IMR-90 (cell line): ENCODE measurements at regions not wholly inside any gene's neighbourhood (a gene's known extent, or its start where the extent isn't known, plus 50 kb on each side); places are given as distances from the start of the nearest gene placed in this dataset.

Experiments
- ATAC-seq: fragments of 200-7000 bp; cut with Tn5 transposase; 2 replicates; pipeline ENCODE4 v1.9.1; 2020; ENCODE audit warnings: low read depth, mild to moderate bottlenecking, moderate library complexity
- BruUV-seq: library from RNA; stranded (reverse); fragments of 400-500 nt; replicated peaks from 2 replicates; lab custom pipeline; 2021; lab: Mats Ljungman, UMichigan
- CTCF ChIA-PET: fragments of 300-600 bp; formaldehyde crosslinking; extraction: SDS; loops from one replicate; lab custom pipeline; 2021; ENCODE audit warnings: antibody characterized with exemption; lab: Yijun Ruan, JAX
- POLR2A ChIA-PET: fragments of 300-600 bp; sonication (Branson Sonifier 250); formaldehyde crosslinking; loops from one replicate; lab custom pipeline; 2022; ENCODE audit warnings: antibody characterized with exemption; ENCODE audit not compliant: unreplicated experiment; lab: Charles Lee
- DNase-seq: peaks from one replicate; pipeline ENCODE4 v3.0.0; 2013
- H2AFZ ChIP-seq: replicated peaks from 2 replicates; pipeline ENCODE3; 2013; ENCODE audit warnings: low read length, mild to moderate bottlenecking; ENCODE audit not compliant: poor library complexity
- H2AK5ac ChIP-seq: 2 replicates; pipeline ENCODE4 v1.6.1; 2013; ENCODE audit warnings: low read depth, low read length, inconsistent platforms
- H2AK9ac ChIP-seq: replicated peaks from 2 replicates; pipeline ENCODE3; 2013; ENCODE audit warnings: mild to moderate bottlenecking, low read depth, low read length, moderate library complexity; ENCODE audit not compliant: poor library complexity
- H2BK120ac ChIP-seq: 2 replicates; pipeline ENCODE4 v1.6.1; 2013; ENCODE audit warnings: low read depth, low read length, inconsistent platforms
- H2BK15ac ChIP-seq: 3 replicates; pipeline ENCODE4 v1.6.1; 2013; ENCODE audit warnings: low read depth, low read length, inconsistent platforms
- H2BK20ac ChIP-seq: 2 replicates; pipeline ENCODE4 v1.6.1; 2013; ENCODE audit warnings: low read depth, mild to moderate bottlenecking, inconsistent platforms, low read length, moderate library complexity
- H2BK5ac ChIP-seq: 2 replicates; pipeline ENCODE4 v1.6.1; 2013; ENCODE audit warnings: mild to moderate bottlenecking, low read depth, low read length, inconsistent platforms; ENCODE audit not compliant: poor library complexity, severe bottlenecking
- H3K14ac ChIP-seq: replicated peaks from 2 replicates; pipeline ENCODE4 v1.6.1; 2013; ENCODE audit warnings: low read depth, low read length, inconsistent platforms
- H3K18ac ChIP-seq: 2 replicates; pipeline ENCODE4 v1.6.1; 2013; ENCODE audit warnings: low read depth, low read length, control low read depth
- H3K23ac ChIP-seq: 2 replicates; pipeline ENCODE4 v1.6.1; 2013; ENCODE audit warnings: low read depth, low read length, inconsistent platforms
- H3K27ac ChIP-seq: 2 replicates; pipeline ENCODE4 v1.5.1; 2013; ENCODE audit warnings: mild to moderate bottlenecking, control low read depth, low read length; ENCODE audit not compliant: insufficient read depth
- H3K27me3 ChIP-seq: 2 replicates; pipeline ENCODE4 v1.6.1; 2013; ENCODE audit warnings: low read length; ENCODE audit not compliant: control insufficient read depth, insufficient read depth
- H3K36me3 ChIP-seq: 2 replicates; pipeline ENCODE4 v1.6.1; 2013; ENCODE audit warnings: low read length, mixed read lengths; ENCODE audit not compliant: control insufficient read depth, insufficient read depth
- H3K4ac ChIP-seq: 2 replicates; pipeline ENCODE4 v1.6.1; 2013; ENCODE audit warnings: low read depth, low read length, inconsistent platforms
- H3K4me1 ChIP-seq: 2 replicates; pipeline ENCODE4 v1.6.1; 2013; ENCODE audit warnings: low read length, mixed read lengths; ENCODE audit not compliant: control insufficient read depth, insufficient read depth
- H3K4me2 ChIP-seq: 2 replicates; pipeline ENCODE4 v1.6.1; 2013; ENCODE audit warnings: low read depth, mild to moderate bottlenecking, control low read depth, low read length, moderate library complexity
- H3K4me3 ChIP-seq: 2 replicates; pipeline ENCODE4 v1.5.1; 2013; ENCODE audit warnings: low read depth, mild to moderate bottlenecking, control low read depth, low read length, moderate library complexity; ENCODE audit not compliant: insufficient read depth
- H3K56ac ChIP-seq: 2 replicates; pipeline ENCODE4 v1.6.1; 2013; ENCODE audit warnings: low read length, inconsistent platforms; ENCODE audit not compliant: insufficient read depth; ENCODE audit errors: extremely low read depth
- H3K79me1 ChIP-seq, 2 experiments: 2 replicates each; pipeline ENCODE4 v1.6.1; 2013; ENCODE audit warnings: low read length in 2 of 2, inconsistent platforms in 1 of 2, low read depth in 1 of 2
- H3K9ac ChIP-seq: 2 replicates; pipeline ENCODE4 v1.6.1; 2013; ENCODE audit warnings: low read depth, low read length, control low read depth
- H3K9me1 ChIP-seq: 2 replicates; pipeline ENCODE4 v1.6.1; 2013; ENCODE audit warnings: low read length, inconsistent platforms; ENCODE audit not compliant: insufficient read depth
- H3K9me3 ChIP-seq: 2 replicates; pipeline ENCODE4 v1.6.1; 2013; ENCODE audit warnings: low read length; ENCODE audit not compliant: control insufficient read depth, insufficient read depth
- H4K20me1 ChIP-seq: 2 replicates; pipeline ENCODE4 v1.6.1; 2013; ENCODE audit warnings: low read length, inconsistent platforms; ENCODE audit not compliant: insufficient read depth
- H4K5ac ChIP-seq: 2 replicates; pipeline ENCODE4 v1.6.1; 2013; ENCODE audit warnings: mild to moderate bottlenecking, low read depth, low read length, control low read depth
- H4K8ac ChIP-seq, 2 experiments: 2 replicates each; pipeline ENCODE4 v1.6.1; 2013; ENCODE audit warnings: low read depth in 2 of 2, low read length in 2 of 2, control low read depth in 1 of 2, inconsistent platforms in 1 of 2
- H4K91ac ChIP-seq: 2 replicates; pipeline ENCODE4 v1.6.1; 2013; ENCODE audit warnings: low read depth, low read length, inconsistent platforms; ENCODE audit not compliant: insufficient read depth
- BHLHE40 ChIP-seq: fragments of 150-350 bp; IDR thresholded peaks from 2 replicates; pipeline ENCODE4 v1.6.1; 2016; ENCODE audit warnings: mild to moderate bottlenecking, low read depth, low read length
- CEBPB ChIP-seq: IDR thresholded peaks from 2 replicates; pipeline ENCODE4 v1.6.1; 2012; ENCODE audit warnings: low read depth, low read length, improper control_type of control experiment
- CHD1 ChIP-seq: IDR thresholded peaks from 2 replicates; pipeline ENCODE4 v1.6.1; 2012; ENCODE audit warnings: low read depth, low read length, improper control_type of control experiment
- FOS ChIP-seq: fragments of 150-350 bp; IDR thresholded peaks from 2 replicates; pipeline ENCODE4 v1.6.1; 2016; ENCODE audit warnings: low read depth, low read length
- MAFK ChIP-seq: IDR thresholded peaks from 2 replicates; pipeline ENCODE4 v1.6.1; 2012; ENCODE audit warnings: low read depth, low read length, improper control_type of control experiment
- MAZ ChIP-seq: IDR thresholded peaks from 2 replicates; pipeline ENCODE4 v1.6.1; 2012; ENCODE audit warnings: low read depth, mild to moderate bottlenecking, low read length, improper control_type of control experiment, moderate library complexity, borderline replicate concordance
- MXI1 ChIP-seq: IDR thresholded peaks from 2 replicates; pipeline ENCODE4 v1.6.1; 2012; ENCODE audit warnings: low read depth, mild to moderate bottlenecking, low read length, moderate library complexity, borderline replicate concordance
- NFE2L2 ChIP-seq: fragments of 150-350 bp; IDR thresholded peaks from 2 replicates; pipeline ENCODE4 v1.6.1; 2016; ENCODE audit warnings: low read depth, mild to moderate bottlenecking, low read length
- POLR2A ChIP-seq: IDR thresholded peaks from 2 replicates; pipeline ENCODE4 v1.6.1; 2012; ENCODE audit warnings: mild to moderate bottlenecking, low read depth, low read length
- RAD21 ChIP-seq: IDR thresholded peaks from 2 replicates; pipeline ENCODE4 v1.6.1; 2012; ENCODE audit warnings: low read length, improper control_type of control experiment
- RCOR1 ChIP-seq: IDR thresholded peaks from 2 replicates; pipeline ENCODE4 v1.6.1; 2012; ENCODE audit warnings: mild to moderate bottlenecking, low read length, improper control_type of control experiment; ENCODE audit not compliant: insufficient replicate concordance
- RFX5 ChIP-seq: IDR thresholded peaks from 2 replicates; pipeline ENCODE4 v1.8.0; 2012; ENCODE audit warnings: low read depth, mild to moderate bottlenecking, low read length, moderate library complexity
- SMC3 ChIP-seq: fragments of 150-350 bp; IDR thresholded peaks from 2 replicates; pipeline ENCODE4 v1.6.1; 2016; ENCODE audit warnings: low read depth, mild to moderate bottlenecking, antibody characterized with exemption, low read length, moderate library complexity
- WGBS, 2 experiments: methylation state at CpG; one replicate each; pipeline versions ENCODE4 v1.1.5 to v1.1.7; 2013; ENCODE audit warnings: missing lambda C conversion rate in 2 of 2; ENCODE audit not compliant: insufficient read length in 1 of 2; ENCODE audit errors: extremely low coverage in 2 of 2; 5-methylcytosine and 5-hydroxymethylcytosine counted together
- dilution Hi-C: fragments of 300-500 bp; cut with HindIII; formaldehyde crosslinking; loops from one replicate; pipeline ENCODE4 v1.14.3; 2018; ENCODE audit warnings: low sequenced_read_pairs; ENCODE audit not compliant: unreplicated experiment
- in situ Hi-C: fragments of 300-500 bp; cut with MboI; formaldehyde crosslinking; loops from 3 replicates; pipeline ENCODE4 v1.14.3; 2019; ENCODE audit warnings: low sequenced_read_pairs, inconsistent platforms, mixed read lengths
- intact Hi-C: fragments of 100-400 bp; cut with micrococcal nuclease; formaldehyde crosslinking; loops from 2 replicates; pipeline ENCODE4 v1.10.0; 2022
- TF ChIP-seq, protein P1 (sequence below): fragments of 150-350 bp; IDR thresholded peaks from 2 replicates; pipeline ENCODE4 v1.6.1; 2017; ENCODE audit warnings: mild to moderate bottlenecking, antibody characterized with exemption, low read length, low read depth
- TF ChIP-seq, protein P2 (sequence below): fragments of 150-350 bp; IDR thresholded peaks from 2 replicates; pipeline ENCODE4 v1.6.1; 2016; ENCODE audit warnings: low read depth, mild to moderate bottlenecking, low read length, moderate library complexity, borderline replicate concordance
- TF ChIP-seq, protein P3 (sequence below): conservative IDR thresholded peaks from 2 replicates; pipeline ENCODE4 v1.5.1; 2012; ENCODE audit warnings: mild to moderate bottlenecking, low read depth, low read length, improper control_type of control experiment

DNA sequence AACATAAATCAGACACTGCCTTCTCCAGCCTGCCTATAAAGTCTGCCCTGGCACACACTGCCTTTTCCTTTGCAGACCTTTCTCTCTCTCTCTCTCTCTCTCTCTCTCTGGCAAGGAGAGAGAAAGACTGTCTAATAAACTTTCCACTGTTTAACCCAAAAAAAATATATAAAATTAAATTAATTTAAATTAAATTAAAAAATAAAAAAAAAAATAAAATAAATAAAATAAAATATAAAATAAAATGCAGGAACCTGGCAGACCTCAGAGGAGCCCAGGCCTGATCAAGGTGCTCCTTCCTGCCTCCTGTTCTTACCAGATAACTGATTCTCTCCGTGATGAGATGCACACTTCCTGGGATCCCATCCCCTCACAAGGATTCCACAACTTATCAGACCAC lies 103.9 kb upstream of the VASH1 start:
- intact Hi-C loops (no loop called here), dilution Hi-C loops (no loop called here), in situ Hi-C loops (no loop called here)
- H3K56ac ChIP-seq, result no peak overlapping the region
- H2AFZ ChIP-seq, result no peak overlapping the region
- H4K5ac ChIP-seq, result no peak overlapping the region
- WGBS, 2 experiments, result 67% methylated on average over 1 of the region's 1 CpG; no CpG with 5 or more reads in 1 of the 2 experiments
- H3K14ac ChIP-seq, result no peak overlapping the region
- TF ChIP-seq SMC3 (no peak), CEBPB (no peak), MXI1 (no peak), FOS (no peak), RAD21 (no peak), POLR2A (no peak), BHLHE40 (no peak), MAFK (no peak), CHD1 (no peak), RFX5 (no peak), RCOR1 (no peak), NFE2L2 (no peak), MAZ (no peak)
- TF ChIP-seq, protein P1, sequence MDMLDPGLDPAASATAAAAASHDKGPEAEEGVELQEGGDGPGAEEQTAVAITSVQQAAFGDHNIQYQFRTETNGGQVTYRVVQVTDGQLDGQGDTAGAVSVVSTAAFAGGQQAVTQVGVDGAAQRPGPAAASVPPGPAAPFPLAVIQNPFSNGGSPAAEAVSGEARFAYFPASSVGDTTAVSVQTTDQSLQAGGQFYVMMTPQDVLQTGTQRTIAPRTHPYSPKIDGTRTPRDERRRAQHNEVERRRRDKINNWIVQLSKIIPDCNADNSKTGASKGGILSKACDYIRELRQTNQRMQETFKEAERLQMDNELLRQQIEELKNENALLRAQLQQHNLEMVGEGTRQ, result no peak
- TF ChIP-seq, protein P2, sequence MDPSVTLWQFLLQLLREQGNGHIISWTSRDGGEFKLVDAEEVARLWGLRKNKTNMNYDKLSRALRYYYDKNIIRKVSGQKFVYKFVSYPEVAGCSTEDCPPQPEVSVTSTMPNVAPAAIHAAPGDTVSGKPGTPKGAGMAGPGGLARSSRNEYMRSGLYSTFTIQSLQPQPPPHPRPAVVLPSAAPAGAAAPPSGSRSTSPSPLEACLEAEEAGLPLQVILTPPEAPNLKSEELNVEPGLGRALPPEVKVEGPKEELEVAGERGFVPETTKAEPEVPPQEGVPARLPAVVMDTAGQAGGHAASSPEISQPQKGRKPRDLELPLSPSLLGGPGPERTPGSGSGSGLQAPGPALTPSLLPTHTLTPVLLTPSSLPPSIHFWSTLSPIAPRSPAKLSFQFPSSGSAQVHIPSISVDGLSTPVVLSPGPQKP, result no peak
- TF ChIP-seq, protein P3, sequence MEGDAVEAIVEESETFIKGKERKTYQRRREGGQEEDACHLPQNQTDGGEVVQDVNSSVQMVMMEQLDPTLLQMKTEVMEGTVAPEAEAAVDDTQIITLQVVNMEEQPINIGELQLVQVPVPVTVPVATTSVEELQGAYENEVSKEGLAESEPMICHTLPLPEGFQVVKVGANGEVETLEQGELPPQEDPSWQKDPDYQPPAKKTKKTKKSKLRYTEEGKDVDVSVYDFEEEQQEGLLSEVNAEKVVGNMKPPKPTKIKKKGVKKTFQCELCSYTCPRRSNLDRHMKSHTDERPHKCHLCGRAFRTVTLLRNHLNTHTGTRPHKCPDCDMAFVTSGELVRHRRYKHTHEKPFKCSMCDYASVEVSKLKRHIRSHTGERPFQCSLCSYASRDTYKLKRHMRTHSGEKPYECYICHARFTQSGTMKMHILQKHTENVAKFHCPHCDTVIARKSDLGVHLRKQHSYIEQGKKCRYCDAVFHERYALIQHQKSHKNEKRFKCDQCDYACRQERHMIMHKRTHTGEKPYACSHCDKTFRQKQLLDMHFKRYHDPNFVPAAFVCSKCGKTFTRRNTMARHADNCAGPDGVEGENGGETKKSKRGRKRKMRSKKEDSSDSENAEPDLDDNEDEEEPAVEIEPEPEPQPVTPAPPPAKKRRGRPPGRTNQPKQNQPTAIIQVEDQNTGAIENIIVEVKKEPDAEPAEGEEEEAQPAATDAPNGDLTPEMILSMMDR, result no peak
- H2BK5ac ChIP-seq, result no peak overlapping the region
- H3K4me1 ChIP-seq, result no peaks in the 10 kb centered on the region
- no peak overlapping the region for H3K4ac ChIP-seq
- H2AK5ac ChIP-seq, result no peak overlapping the region
- BruUV-seq, result no TSS peak
- no peak overlapping the region for H3K9ac ChIP-seq
- H3K18ac ChIP-seq, result no peak overlapping the region
- peaks cover 2% of the 10 kb centered on the region; the same call in 1 of the 2 replicates for H3K9me3 ChIP-seq
- POLR2A ChIA-PET, result no interaction called here
- H2AK9ac ChIP-seq, result no peak overlapping the region
- no peaks in the 10 kb centered on the region for H3K27me3 ChIP-seq
- no peak overlapping the region for H3K23ac ChIP-seq
- H3K4me3 ChIP-seq, result no peak overlapping the region
- DNase-seq, result no peak
- H3K9me1 ChIP-seq, result no peaks in the 10 kb centered on the region
- no peak overlapping the region for H3K4me2 ChIP-seq
- no peak overlapping the region for H4K91ac ChIP-seq
- no peak overlapping the region for H3K27ac ChIP-seq
- no peaks in the 10 kb centered on the region for H3K36me3 ChIP-seq
- no peak overlapping the region for H4K8ac ChIP-seq
- CTCF ChIA-PET, result no interaction called here
- H3K79me1 ChIP-seq, result no peaks in the 10 kb centered on the region
- no peak overlapping the region for H2BK20ac ChIP-seq
- no peak for ATAC-seq
- H2BK120ac ChIP-seq, result no peak overlapping the region
- no peaks in the 10 kb centered on the region for H4K20me1 ChIP-seq
- H2BK15ac ChIP-seq, result no peak overlapping the region
